ENCODE measurements at regions not wholly inside any gene's neighbourhood (a gene's known extent, or its start where the extent isn't known, plus 50 kb on each side); places are given as distances from the start of the nearest gene placed in this dataset.
"Not testable (repeated sequence)": the region's sequence is repeated elsewhere in the genome, so short reads cannot be mapped to it uniquely, and the experiment has no call there.

DNA sequence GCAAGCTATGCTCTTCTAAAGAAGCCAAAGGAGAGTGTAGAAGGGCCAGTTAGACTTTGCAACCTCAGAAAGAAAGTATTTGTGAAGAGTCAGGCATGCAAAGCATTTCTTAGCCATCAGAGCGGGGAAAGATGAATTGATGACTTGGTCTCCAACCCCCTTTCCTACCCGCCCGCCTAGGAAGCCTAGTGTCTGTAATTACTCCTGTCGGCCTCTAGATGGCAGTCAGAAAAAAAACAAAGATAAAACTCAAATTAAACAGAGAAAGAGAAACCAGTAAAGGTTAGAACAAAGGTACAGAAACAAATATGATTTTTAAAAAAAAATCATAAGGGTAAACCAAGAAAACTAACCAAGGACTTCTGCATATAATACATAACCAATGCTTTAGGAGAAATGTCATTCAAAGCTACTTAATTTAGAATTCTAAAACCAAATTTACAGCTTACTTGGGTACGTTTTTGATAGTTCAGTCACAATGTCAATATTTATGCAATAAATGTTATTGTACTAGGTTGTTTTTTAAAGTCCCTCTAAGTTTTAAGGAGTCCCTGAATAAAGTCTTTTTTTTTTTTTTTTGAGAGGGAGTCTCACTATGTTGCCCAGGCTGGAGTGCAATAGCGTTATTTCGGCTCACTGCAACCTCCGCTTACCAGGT lies 97.6 kb downstream of the LYZL1 start:
- DNase-seq = peak in 2 of 3 experiments; percentile 5 to 14
- H3K27me3 Mint-ChIP-seq = peaks cover 33 to 46% of the 10 kb centered on the region in 2 donors
- H3K27ac Mint-ChIP-seq = no peak overlapping the region
- H3K4me3 Mint-ChIP-seq = no peak overlapping the region
- ATAC-seq (replicated peaks) = peak; percentile 44
- H3K4me1 Mint-ChIP-seq (ENCODE audit: low read depth in 2 of 2) = peaks cover 0 to 4% of the 10 kb centered on the region in 2 donors
- no peaks in the 10 kb centered on the region for H3K36me3 Mint-ChIP-seq (ENCODE audit: insufficient read depth)
- H3K9me3 Mint-ChIP-seq = no peaks in the 10 kb centered on the region

DNA sequence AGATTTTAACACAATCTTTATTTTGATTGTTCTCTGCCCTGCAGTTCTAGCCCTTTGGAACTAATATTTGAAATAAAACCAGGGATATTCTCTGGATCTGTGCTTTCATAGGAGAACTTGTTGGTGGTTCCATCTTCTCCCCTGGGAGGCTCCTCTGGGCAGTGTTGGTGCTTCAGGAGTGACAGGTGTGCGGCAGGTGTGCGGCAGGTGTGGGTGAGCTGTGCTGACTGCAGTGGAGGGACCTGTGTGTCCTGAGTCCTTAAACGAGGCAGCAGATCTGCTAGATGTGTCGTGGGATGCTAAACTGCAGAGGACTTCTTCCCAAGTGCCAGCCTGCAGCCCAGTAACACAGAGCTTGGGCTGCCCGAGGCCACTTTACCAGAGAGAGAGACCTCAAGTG lies 98.4 kb downstream of the LYZL1 start:
- ATAC-seq (replicated peaks) (no peak), DNase-seq (no peak)
- H3K9me3 Mint-ChIP-seq = no peaks in the 10 kb centered on the region
- H3K27ac Mint-ChIP-seq = no peak overlapping the region
- H3K36me3 Mint-ChIP-seq (ENCODE audit: insufficient read depth) = no peaks in the 10 kb centered on the region
- H3K4me3 Mint-ChIP-seq = no peak overlapping the region
- H3K27me3 Mint-ChIP-seq = peaks cover 36 to 49% of the 10 kb centered on the region in 2 donors
- H3K4me1 Mint-ChIP-seq (ENCODE audit: low read depth in 2 of 2) = peaks cover 0 to 4% of the 10 kb centered on the region in 2 donors

DNA sequence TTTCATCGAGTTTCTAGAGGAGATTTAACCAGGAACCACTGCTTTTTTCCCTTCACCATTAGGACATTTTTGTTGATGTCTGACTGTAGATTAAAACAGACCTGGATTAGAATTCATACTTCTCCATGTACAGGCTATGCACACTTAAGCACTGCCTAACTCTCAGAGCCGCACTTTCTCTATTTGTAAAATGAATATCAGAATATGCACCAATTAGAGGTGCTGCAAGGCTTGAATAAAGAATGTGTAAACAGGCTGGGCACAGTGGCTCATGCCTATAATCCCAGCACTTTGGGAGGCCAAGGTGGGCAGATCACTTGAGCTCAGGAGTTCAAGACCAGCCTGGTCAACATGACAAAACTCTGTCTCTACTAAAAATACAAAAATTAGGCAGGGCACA lies 99.2 kb downstream of the LYZL1 start:
- H3K9me3 Mint-ChIP-seq; H3K4me1 Mint-ChIP-seq (ENCODE audit: low read depth in 2 of 2); DNase-seq; H3K27ac Mint-ChIP-seq; ATAC-seq (replicated peaks); H3K4me3 Mint-ChIP-seq; H3K36me3 Mint-ChIP-seq (ENCODE audit: insufficient read depth): not testable (repeated sequence)
- H3K27me3 Mint-ChIP-seq = peaks cover 32 to 44% of the 10 kb centered on the region in 2 donors

DNA sequence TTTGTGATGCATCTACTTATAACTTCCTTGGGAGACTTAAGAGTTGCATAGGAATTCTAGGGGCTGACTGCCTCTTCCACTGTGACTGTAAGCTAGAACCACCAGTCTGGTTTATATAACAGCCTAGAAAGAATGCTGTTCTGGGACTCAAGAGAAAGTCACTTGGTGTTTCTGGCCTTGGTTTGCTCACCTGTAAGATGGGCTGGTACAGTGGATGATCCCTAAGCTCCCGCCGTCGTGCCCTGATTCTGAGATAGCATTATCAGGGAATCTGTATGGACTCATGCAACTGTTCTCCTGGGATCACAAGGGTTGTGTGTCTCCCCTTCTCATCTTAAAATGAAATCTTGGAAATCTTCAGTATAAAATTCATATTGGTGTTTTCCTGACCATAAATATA lies 100.6 kb downstream of the LYZL1 start:
- Mint-ChIP-seq H3K36me3 (ENCODE audit: insufficient read depth) (no peaks in the 10 kb centered on the region), H3K4me3 (no peak overlapping the region), H3K27me3 (peaks cover 18 to 31% of the 10 kb centered on the region in 2 donors), H3K27ac (no peak overlapping the region), H3K9me3 (no peaks in the 10 kb centered on the region), H3K4me1 (ENCODE audit: low read depth in 2 of 2) (peaks cover 0 to 8% of the 10 kb centered on the region in 2 donors)
- no peak for ATAC-seq (replicated peaks)
- no peak for DNase-seq

DNA sequence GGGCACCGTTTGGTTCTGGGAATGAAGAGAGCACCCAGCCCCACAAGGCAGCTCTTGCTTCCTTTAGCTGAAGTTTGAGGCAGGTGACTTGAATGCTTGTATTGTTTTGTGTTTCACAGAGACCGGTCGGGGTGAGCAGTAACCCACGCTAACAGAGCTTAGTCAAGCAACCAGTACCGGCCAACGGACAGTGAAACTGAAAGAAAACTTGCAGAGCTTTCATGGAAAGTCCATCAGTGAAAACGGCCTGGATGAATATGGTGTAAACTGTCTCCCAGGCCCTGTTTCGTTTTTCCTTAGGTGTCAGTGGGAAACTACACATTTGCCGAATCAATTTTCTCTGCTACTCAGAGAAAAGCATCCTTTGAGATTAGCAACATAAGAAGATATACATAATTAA lies 101.1 kb downstream of the LYZL1 start:
- no peak overlapping the region for H3K4me3 Mint-ChIP-seq
- H3K4me1 Mint-ChIP-seq (ENCODE audit: low read depth in 2 of 2) = peaks cover 0 to 8% of the 10 kb centered on the region in 2 donors
- no peak overlapping the region for H3K27ac Mint-ChIP-seq
- H3K27me3 Mint-ChIP-seq = peaks cover 16 to 29% of the 10 kb centered on the region in 2 donors
- no peaks in the 10 kb centered on the region for H3K36me3 Mint-ChIP-seq (ENCODE audit: insufficient read depth)
- H3K9me3 Mint-ChIP-seq = no peaks in the 10 kb centered on the region
- ATAC-seq (replicated peaks) (no peak), DNase-seq (no peak)

DNA sequence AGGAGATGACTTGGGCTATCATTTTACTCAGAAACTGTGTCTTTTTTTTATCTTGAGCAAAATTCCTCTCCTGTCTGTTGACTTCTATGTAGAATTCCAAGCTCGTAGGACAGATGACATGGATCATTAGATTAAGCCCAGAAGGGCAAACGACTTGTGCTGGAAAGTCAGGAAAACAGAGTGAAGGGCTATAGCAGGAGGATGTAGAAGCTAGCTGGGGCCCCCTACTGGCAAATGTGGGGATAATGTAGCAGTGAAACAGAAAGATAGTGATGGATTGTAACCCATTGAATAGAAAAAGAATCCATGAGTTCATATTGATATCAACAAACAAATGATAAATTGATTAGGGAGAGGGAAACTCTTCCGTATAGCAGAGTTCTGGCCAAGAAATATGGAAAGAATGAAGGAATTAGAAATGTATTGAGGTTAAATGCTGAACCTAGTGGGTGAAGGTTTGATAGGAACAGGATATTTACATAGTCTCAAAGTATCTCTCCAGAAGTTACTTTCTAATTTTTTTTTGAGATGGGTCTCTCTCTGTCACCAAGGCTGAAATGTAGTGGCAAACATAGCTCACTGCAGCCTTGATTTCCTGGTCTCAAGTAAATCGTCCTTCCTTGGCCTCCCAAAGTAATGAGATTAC lies 103.6 kb downstream of the LYZL1 start:
- peaks cover 0 to 4% of the 10 kb centered on the region in 2 donors for H3K4me1 Mint-ChIP-seq (ENCODE audit: low read depth in 2 of 2)
- ATAC-seq (replicated peaks) (no peak), DNase-seq (peak in 2 of 3 experiments; percentile 20)
- H3K27ac Mint-ChIP-seq = no peak overlapping the region
- no peaks in the 10 kb centered on the region for H3K9me3 Mint-ChIP-seq
- no peak overlapping the region for H3K4me3 Mint-ChIP-seq
- no peaks in the 10 kb centered on the region for H3K36me3 Mint-ChIP-seq (ENCODE audit: insufficient read depth)
- peaks cover 32 to 48% of the 10 kb centered on the region in 2 donors for H3K27me3 Mint-ChIP-seq

DNA sequence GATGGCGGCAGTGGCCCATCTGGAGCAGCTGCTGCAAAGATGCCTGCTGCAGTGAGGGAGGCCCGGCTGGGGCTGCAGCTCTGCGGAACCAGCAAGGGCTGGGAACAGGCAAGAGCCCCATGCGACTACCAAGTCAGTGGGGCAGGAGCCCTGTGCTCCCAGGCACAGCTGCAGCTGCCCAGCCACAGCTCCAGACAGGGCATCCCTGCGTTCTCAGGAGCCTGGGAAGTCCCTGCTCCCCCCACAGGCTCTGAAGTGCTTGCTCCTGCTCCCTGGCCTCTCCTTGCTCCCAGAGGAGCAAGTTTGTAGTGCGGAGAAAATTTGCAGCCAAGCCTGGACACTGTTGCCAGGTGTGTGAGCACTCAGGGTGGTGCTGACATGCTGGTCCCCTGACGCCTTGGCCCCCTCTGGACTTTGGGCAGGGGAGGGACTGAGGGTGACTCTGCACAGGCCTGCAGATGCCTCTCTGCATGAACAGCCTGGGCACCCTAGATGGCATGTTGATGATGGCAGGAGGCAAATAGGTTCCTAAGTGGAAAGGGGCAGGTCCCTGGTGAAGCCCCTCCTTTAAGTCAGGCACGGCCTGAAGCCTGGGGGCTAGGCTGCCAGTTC lies 105.6 kb downstream of the LYZL1 start:
- ATAC-seq (replicated peaks) = no peak

DNA sequence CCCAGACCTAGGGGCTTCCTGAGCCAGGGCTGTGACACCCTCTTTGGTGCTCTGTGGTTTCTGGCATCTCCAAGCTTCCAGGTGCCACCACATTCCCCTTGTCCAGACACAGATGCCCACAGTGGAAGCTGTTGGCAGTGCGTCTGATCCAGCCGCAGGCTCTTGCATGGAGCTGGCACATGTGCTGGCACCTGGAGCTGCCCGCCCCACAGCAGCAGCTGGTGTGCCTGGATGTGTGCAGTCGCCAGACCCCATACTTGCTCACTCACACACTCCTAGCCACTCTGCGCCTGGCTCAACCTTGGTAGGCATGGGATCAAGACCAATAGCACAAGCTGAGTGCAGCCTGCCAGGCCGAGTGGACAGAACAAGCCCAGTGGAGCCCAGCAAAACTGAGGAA lies 106.5 kb downstream of the LYZL1 start:
- no peak for DNase-seq
- Mint-ChIP-seq H3K27me3 (peaks cover 40 to 75% of the 10 kb centered on the region in 2 donors), H3K4me3 (no peak overlapping the region), H3K27ac (no peak overlapping the region), H3K9me3 (no peaks in the 10 kb centered on the region), H3K36me3 (ENCODE audit: insufficient read depth) (no peaks in the 10 kb centered on the region), H3K4me1 (ENCODE audit: low read depth in 2 of 2) (peaks cover 0 to 4% of the 10 kb centered on the region in 2 donors)
- ATAC-seq (replicated peaks) = no peak

More for the DNA sequence above, 105.6 kb downstream of the LYZL1 start:
- H3K9me3 Mint-ChIP-seq = no peaks in the 10 kb centered on the region
- DNase-seq = no peak
- H3K4me3 Mint-ChIP-seq = no peak overlapping the region
- peaks cover 0 to 4% of the 10 kb centered on the region in 2 donors for H3K4me1 Mint-ChIP-seq (ENCODE audit: low read depth in 2 of 2)
- no peak overlapping the region for H3K27ac Mint-ChIP-seq
- H3K36me3 Mint-ChIP-seq (ENCODE audit: insufficient read depth) = no peaks in the 10 kb centered on the region
- H3K27me3 Mint-ChIP-seq = peaks cover 40 to 65% of the 10 kb centered on the region in 2 donors

DNA sequence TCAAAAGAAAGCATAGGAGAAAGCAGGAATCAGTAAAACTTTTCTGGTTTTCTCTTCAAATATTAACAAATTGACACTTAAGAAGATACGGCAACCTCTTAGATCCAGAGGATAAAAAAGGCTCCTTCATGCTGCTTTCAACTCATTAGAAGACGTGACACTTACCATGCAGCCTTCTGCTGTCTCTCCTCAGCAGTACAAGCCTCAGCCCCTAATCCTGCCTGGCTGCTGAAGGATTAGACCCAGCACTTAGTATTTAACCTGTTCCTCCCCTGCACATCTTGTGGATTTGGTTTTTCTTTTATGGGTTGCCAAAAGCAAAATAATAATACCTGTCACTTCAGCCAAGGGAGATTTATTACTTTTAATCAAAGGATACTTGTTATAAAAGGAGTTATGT lies 108.4 kb downstream of the LYZL1 start:
- Mint-ChIP-seq H3K27me3 (peaks cover 34 to 70% of the 10 kb centered on the region in 2 donors), H3K27ac (no peak overlapping the region), H3K4me3 (no peak overlapping the region), H3K36me3 (ENCODE audit: insufficient read depth) (peaks cover 2% of the 10 kb centered on the region), H3K9me3 (no peaks in the 10 kb centered on the region), H3K4me1 (ENCODE audit: low read depth in 2 of 2) (peaks cover 0 to 4% of the 10 kb centered on the region in 2 donors)
- DNase-seq (no peak), ATAC-seq (replicated peaks) (no peak)

DNA sequence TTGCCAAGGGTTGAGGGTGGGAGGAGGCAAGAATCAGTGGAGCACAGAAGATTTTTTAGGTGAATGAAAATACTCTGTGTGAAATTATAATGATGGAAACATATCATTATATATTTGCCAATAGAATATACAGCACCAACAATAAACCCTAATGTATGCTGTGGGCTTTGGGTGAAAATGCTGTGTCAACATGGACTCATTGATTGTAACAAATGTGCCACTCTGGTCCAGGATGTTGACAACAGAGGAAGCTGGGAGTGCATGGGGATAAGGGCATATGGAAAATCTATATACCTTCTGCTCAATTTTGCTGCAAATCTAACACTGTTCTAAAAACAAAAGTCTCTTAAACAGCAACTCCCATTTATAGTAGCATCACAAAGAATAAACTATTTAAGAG lies 114.3 kb downstream of the LYZL1 start:
- Mint-ChIP-seq H3K36me3 (ENCODE audit: insufficient read depth) (peaks cover 2% of the 10 kb centered on the region), H3K27me3 (peaks cover 6 to 31% of the 10 kb centered on the region in 2 donors), H3K4me1 (ENCODE audit: low read depth in 2 of 2) (no peaks in the 10 kb centered on the region), H3K4me3 (no peak overlapping the region), H3K9me3 (no peaks in the 10 kb centered on the region), H3K27ac (no peak overlapping the region)
- ATAC-seq (replicated peaks) (no peak), DNase-seq (no peak)

DNA sequence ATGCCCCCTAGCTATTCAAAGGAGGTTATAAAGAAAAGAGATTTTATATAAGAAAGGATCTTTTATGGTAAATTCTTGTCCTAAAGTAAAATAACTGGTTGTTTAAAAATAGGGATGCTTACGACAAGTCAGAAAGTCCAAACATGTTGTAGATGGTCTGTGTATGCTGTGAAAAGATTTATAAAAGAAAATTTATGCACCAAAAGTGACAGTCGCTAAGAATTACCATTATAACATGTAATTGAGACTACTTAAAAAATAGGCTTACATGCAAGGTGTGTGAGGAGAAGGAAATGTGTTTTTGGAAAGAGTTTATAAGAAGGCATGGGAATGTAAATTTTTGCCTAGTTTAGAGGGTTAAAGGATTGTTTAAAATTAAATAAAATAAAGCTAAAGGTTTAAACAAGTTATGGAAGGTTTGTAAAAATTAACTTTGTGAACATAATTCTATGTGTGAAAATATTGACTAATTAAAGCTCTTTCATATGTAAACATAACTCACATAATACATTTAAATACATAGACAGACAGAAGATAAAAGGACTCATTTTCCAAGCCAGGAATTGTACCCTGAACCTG lies 118.5 kb downstream of the LYZL1 start:
- Mint-ChIP-seq H3K36me3 (ENCODE audit: insufficient read depth) (peaks cover 4% of the 10 kb centered on the region), H3K27me3 (no peaks in the 10 kb centered on the region), H3K9me3 (no peaks in the 10 kb centered on the region), H3K4me1 (ENCODE audit: low read depth in 2 of 2) (peaks cover 11 to 19% of the 10 kb centered on the region in 2 donors), H3K4me3 (no peak overlapping the region), H3K27ac (no peak overlapping the region)
- DNase-seq (no peak), ATAC-seq (replicated peaks) (no peak)

Data from effector memory CD8-positive, alpha-beta T cell (primary cell).